Heart left ventricle (tissue), 16 donors: ENCODE measurements at regions not wholly inside any gene's neighbourhood (a gene's known extent, or its start where the extent isn't known, plus 50 kb on each side); places are given as distances from the start of the nearest gene placed in this dataset.
"Not testable (repeated sequence)": the region's sequence is repeated elsewhere in the genome, so short reads cannot be mapped to it uniquely, and the experiment has no call there.

Source experiments
- ATAC-seq, 4 donors: fragments of 200-7000 bp; cut with Tn5 transposase; one replicate each; pipeline ENCODE4 v1.9.1; 2020 to 2022; ENCODE audit warnings: moderate library complexity in 4 of 4, mild to moderate bottlenecking in 3 of 4, moderate number of reproducible peaks in 1 of 4
- DNase-seq, 5 donors: peaks; one replicate each; pipeline ENCODE4 v3.0.0-alpha.2; 2020
- H3K27ac ChIP-seq, 12 donors: fragments of 200-600 bp; sonication (generic) in 4 of 12; one replicate each; pipeline versions ENCODE4 v1.5.0 to v1.8.0; 2016 to 2022; ENCODE audit warnings: mild to moderate bottlenecking in 2 of 12
- H3K27me3 ChIP-seq, 9 donors: fragments of 200-600 bp; sonication (generic) in 2 of 9; one replicate each; pipeline versions ENCODE4 v1.5.1 to v1.8.0; 2016 to 2022; ENCODE audit warnings: mild to moderate bottlenecking in 3 of 9
- H3K36me3 ChIP-seq, 9 donors: fragments of 200-600 bp; sonication (generic) in 2 of 9; one replicate each; pipeline versions ENCODE4 v1.5.0 to v1.8.0; 2018 to 2022; ENCODE audit warnings: mild to moderate bottlenecking in 2 of 9
- H3K4me1 ChIP-seq, 12 donors: fragments of 200-600 bp; sonication (generic) in 4 of 12; one replicate each; pipeline versions ENCODE4 v1.5.0 to v1.8.0; 2016 to 2022; ENCODE audit warnings: mild to moderate bottlenecking in 3 of 12
- H3K4me3 ChIP-seq, 12 donors: fragments of 200-600 bp; sonication (generic) in 4 of 12; one replicate each; pipeline versions ENCODE4 v1.5.0 to v1.8.0; 2017 to 2022; ENCODE audit warnings: mild to moderate bottlenecking in 9 of 12, moderate library complexity in 4 of 12
- H3K9me3 ChIP-seq, 12 donors: fragments of 200-600 bp; sonication (generic) in 4 of 12; one replicate each; pipeline versions ENCODE4 v1.5.0 to v1.8.0; 2016 to 2022; ENCODE audit warnings: mild to moderate bottlenecking in 1 of 12
- CTCF ChIP-seq, 12 donors: fragments of 200-600 bp; sonication (generic) in 4 of 12; IDR thresholded peaks; one replicate each; pipeline versions ENCODE4 v1.5.0 to v1.8.0; 2018 to 2022; ENCODE audit warnings: antibody characterized with exemption in 12 of 12, mild to moderate bottlenecking in 5 of 12
- POLR2A ChIP-seq, 2 donors: fragments of 450-650 bp; IDR thresholded peaks; one replicate each; pipeline ENCODE4 v1.6.1; 2017; ENCODE audit warnings: antibody characterized with exemption in 2 of 2, mild to moderate bottlenecking in 2 of 2, moderate library complexity in 2 of 2
- WGBS, 4 donors: extraction: QIAGEN DNeasy Blood & Tissue Kit in 2 of 4; methylation state at CpG; one replicate each; pipeline versions ENCODE4 v1.1.5 to v1.1.7; 2013 to 2018; 5-methylcytosine and 5-hydroxymethylcytosine counted together
- intact Hi-C, 10 donors: fragments of 100-400 bp; cut with DNase I; formaldehyde crosslinking; loops; one replicate each; pipeline versions ENCODE4 v1.11.1 to v1.14.2; 2022
- donor health status: ischemic (EF 13 %, LVEDD 7.1; RV severe dilation, severe dysfunction).
- donor health status: healthy with polysubstance abuse.
- donor health status: DM: no; HTN: yes; CAD: no.
- donor health status: DM: no; HTN: no; CAD: no.
- donor health status: ischemic (EF 25% LVEDD 6.9; RV normal size, moderate dysfunction).
- donor health status: ischemic (EF 25% LVEDD 5.7; RV mildly dilated, moderate dysfunction).
- donor health status: healthy.
- donor health status: DM: yes; HTN: yes; CAD: no.
- donor health status: ischemic (EF 35%, LVEDD 5.7; RV mildly dilated, moderate dysfunction).
- donor health status: nonischemic (EF 11% LVEDD 7.7; RV severe dilation, severe dysfunction).
- donor health status: DM: yes; HTN: yes; CAD: no.
- donor health status: PGD.
- donor health status: ischemic (EF 29% LVEDD 5.4; RV normal size, mild dysfunction).
- donor health status: nonischemic (EF 23%, LVEDD 6.1; RV moderate dilation, normal function).

DNA sequence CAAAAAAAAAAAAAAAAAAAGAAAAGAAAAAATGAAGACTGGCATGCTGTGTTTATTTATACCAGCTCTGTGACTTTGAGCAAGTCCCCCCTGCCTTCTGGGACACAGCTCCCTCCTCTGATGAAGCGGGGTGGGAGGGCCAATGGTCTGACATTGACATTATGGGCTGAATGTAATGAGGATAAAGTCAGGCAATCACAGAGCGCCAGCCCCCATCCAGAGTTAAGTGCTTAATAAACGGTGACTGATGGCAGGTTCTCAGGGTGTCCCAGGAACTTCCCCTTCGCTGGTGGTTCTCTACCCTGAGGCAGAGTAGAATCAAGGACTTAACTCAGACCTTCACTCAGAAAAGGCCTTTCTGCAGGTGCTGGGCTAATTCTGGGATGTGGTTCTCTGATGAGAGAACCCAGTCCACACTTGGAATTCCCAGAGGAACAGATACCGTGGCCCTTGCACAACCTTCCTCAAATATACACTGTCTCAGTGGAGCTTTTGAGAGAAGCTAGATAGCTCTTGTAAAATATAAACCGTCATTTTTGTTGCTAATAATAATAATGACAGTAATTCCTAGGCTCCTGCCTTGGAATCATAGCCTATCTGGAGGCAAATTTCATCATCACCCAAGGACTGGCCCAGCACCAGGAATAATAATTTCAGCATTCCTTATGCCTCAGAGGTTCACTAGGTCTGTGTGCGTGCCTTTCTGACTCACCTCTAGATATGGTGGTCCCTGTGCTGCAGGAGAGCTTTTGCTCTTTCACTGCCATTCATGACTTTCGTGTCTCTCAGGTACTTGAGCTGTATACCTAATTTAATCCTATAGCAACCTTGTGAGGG lies 115.8 kb downstream of the RPLP1 start:
- intact Hi-C loops = no loop called here
- no peak for ATAC-seq
- no peak for TF ChIP-seq CTCF (IDR thresholded peaks at IDR 0.05)
- TF ChIP-seq POLR2A (IDR thresholded peaks at IDR 0.05) = no peak
- WGBS, 4 donors = 76 to 85% (median 79%) methylated on average over 8 of the region's 8 CpGs
- no peak overlapping the region for H3K4me3 ChIP-seq
- H3K9me3 ChIP-seq = no peaks in the 10 kb centered on the region
- H3K27me3 ChIP-seq = peaks cover 0 to 10% (median 0%) of the 10 kb centered on the region in 9 donors
- H3K36me3 ChIP-seq = no peaks in the 10 kb centered on the region
- H3K27ac ChIP-seq = no peak overlapping the region
- no peak for DNase-seq
- H3K4me1 ChIP-seq = no peaks in the 10 kb centered on the region

GRCh38 chr15:69570454-69570853 lies 117.8 kb downstream of the RPLP1 start:
- H3K36me3 ChIP-seq = no peaks in the 10 kb centered on the region
- no peak for DNase-seq
- no peaks in the 10 kb centered on the region for H3K9me3 ChIP-seq
- intact Hi-C loops = loop anchor here in 3 of 10 donors (10.0 kb wide), 3 partner anchors 524 to 894 kb away; partner anchors contain the start of gene TLE3 (in 1 of the 3)
- peaks cover 0 to 15% (median 0%) of the 10 kb centered on the region in 12 donors for H3K4me1 ChIP-seq
- no peak for TF ChIP-seq POLR2A (IDR thresholded peaks at IDR 0.05)
- no peak for TF ChIP-seq CTCF (IDR thresholded peaks at IDR 0.05)
- no peak for ATAC-seq
- H3K27ac ChIP-seq = no peak overlapping the region
- no peak overlapping the region for H3K4me3 ChIP-seq
- 55 to 84% (median 69%) methylated on average over 5 of the region's 5 CpGs for WGBS, 4 donors
- peaks cover 0 to 15% (median 0%) of the 10 kb centered on the region in 9 donors for H3K27me3 ChIP-seq

GRCh38 chr15:69570997-69571396 lies 118.4 kb downstream of the RPLP1 start:
- TF ChIP-seq POLR2A (IDR thresholded peaks at IDR 0.05) (no peak), CTCF (IDR thresholded peaks at IDR 0.05) (no peak)
- ATAC-seq (no peak), DNase-seq (no peak)
- intact Hi-C loops = loop anchor here in 3 of 10 donors (10.0 kb wide), 3 partner anchors 524 to 894 kb away; partner anchors contain the start of gene TLE3 (in 1 of the 3)
- Histone ChIP-seq H3K9me3 (no peaks in the 10 kb centered on the region), H3K4me3 (no peak overlapping the region), H3K27me3 (peaks cover 0 to 15% (median 0%) of the 10 kb centered on the region in 9 donors), H3K36me3 (no peaks in the 10 kb centered on the region), H3K4me1 (peaks cover 0 to 19% (median 0%) of the 10 kb centered on the region in 12 donors), H3K27ac (no peak overlapping the region)
- WGBS, 4 donors = 96 to 98% (median 97%) methylated on average over 5 of the region's 5 CpGs

- not testable (repeated sequence) for H3K27ac ChIP-seq, H3K4me3 ChIP-seq, H3K9me3 ChIP-seq, ATAC-seq, DNase-seq, H3K36me3 ChIP-seq
- 83 to 100% (median 85%) methylated on average over 2 of the region's 2 CpGs for WGBS, 4 donors
- H3K27me3 ChIP-seq = peaks cover 0 to 19% (median 0%) of the 10 kb centered on the region in 9 donors
- intact Hi-C loops = loop anchor here in 3 of 10 donors (10.0 kb wide), 3 partner anchors 522 to 892 kb away; partner anchors contain the start of gene TLE3 (in 1 of the 3)
- H3K4me1 ChIP-seq = peaks cover 0 to 24% (median 0%) of the 10 kb centered on the region in 12 donors
These were observed 120.7 kb downstream of the RPLP1 start for GRCh38 chr15:69573278-69573677.
